ENCODE measurements at regions not wholly inside any gene's neighbourhood (a gene's known extent, or its start where the extent isn't known, plus 50 kb on each side); places are given as distances from the start of the nearest gene placed in this dataset.
A peak's percentile ranks its signal among the peaks of the same experiment; 100 is the strongest.
"Not testable (repeated sequence)": the region's sequence is repeated elsewhere in the genome, so short reads cannot be mapped to it uniquely, and the experiment has no call there.

DNA sequence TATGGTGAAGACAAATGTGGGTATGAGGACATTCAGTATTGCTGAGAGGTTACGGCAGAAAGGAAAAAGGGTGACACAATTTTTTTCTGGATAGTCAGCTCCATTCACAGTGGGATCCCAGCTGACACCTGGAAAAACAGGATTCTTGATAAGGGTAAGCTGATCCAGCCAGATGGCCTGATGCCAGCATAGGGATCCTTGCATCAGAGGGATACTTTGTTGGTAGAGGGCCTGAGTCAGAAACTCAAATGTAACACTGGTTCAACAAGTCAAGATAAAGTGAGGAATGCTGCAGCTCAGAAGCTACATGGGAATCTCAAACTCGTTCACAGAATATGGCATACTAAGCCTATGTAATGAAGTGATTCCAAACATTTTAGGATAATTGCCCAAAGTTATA, 726.7 kb downstream of the C4orf33 start:
- Histone ChIP-seq H3K4me3 (no peak overlapping the region), H3K36me3 (ENCODE audit: insufficient read depth, low read length) (no peaks in the 10 kb centered on the region), H3K9ac (ENCODE audit: insufficient read length) (no peak overlapping the region), H3K27ac (no peak overlapping the region), H3K9me3 (ENCODE audit: low read depth, low read length) (no peaks in the 10 kb centered on the region)
- no peak for DNase-seq (ENCODE audit: low read depth, low spot score)
- no peak for TF ChIP-seq EZH2 (IDR thresholded peaks at IDR 0.05)
- no peak for TF ChIP-seq FOXP2 (optimal IDR thresholded peaks at IDR 0.05; ENCODE audit: control extremely low read depth, extremely low read length, insufficient read depth)
- no peak for TF ChIP-seq POLR2AphosphoS5 (IDR thresholded peaks at IDR 0.05; ENCODE audit: borderline replicate concordance, low read depth, low read length)

DNA sequence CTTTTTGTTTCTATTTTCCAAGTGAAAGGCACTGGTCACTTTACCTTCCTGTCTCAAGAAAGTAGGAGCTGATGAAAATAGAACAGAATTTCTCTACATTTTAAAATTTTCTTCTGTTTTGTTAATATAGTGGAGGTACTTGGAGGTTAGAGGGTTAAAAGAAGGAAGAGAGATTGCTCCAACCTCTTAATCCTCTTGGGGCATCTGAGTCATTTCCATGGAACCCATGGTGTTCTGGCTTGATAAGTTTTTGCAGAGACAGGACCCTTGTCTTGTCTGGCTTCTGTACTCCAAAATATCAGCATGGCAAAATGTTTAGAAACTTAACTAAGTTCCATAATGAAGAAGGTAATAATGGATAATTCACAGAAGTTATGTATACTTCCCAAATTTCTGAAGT, 727.2 kb downstream of the C4orf33 start:
- TF ChIP-seq POLR2AphosphoS5 (IDR thresholded peaks at IDR 0.05; ENCODE audit: borderline replicate concordance, low read depth, low read length) (no peak), FOXP2 (optimal IDR thresholded peaks at IDR 0.05; ENCODE audit: control extremely low read depth, extremely low read length, insufficient read depth) (no peak), EZH2 (IDR thresholded peaks at IDR 0.05) (no peak)

GRCh38 chr4:129829373-129829772, 733.4 kb downstream of the C4orf33 start:
- Histone ChIP-seq H3K27ac (no peak overlapping the region), H3K9me3 (ENCODE audit: low read depth, low read length) (no peaks in the 10 kb centered on the region), H3K9ac (ENCODE audit: insufficient read length) (no peak overlapping the region), H3K36me3 (ENCODE audit: insufficient read depth, low read length) (no peaks in the 10 kb centered on the region), H3K4me3 (no peak overlapping the region)
- DNase-seq (ENCODE audit: low read depth, low spot score) = no peak
- TF ChIP-seq EZH2 (IDR thresholded peaks at IDR 0.05) (no peak), FOXP2 (optimal IDR thresholded peaks at IDR 0.05; ENCODE audit: control extremely low read depth, extremely low read length, insufficient read depth) (no peak), POLR2AphosphoS5 (IDR thresholded peaks at IDR 0.05; ENCODE audit: borderline replicate concordance, low read depth, low read length) (no peak)

More for the DNA sequence above, 727.2 kb downstream of the C4orf33 start:
- Histone ChIP-seq H3K27ac (no peak overlapping the region), H3K36me3 (ENCODE audit: insufficient read depth, low read length) (no peaks in the 10 kb centered on the region), H3K4me3 (no peak overlapping the region), H3K9me3 (ENCODE audit: low read depth, low read length) (no peaks in the 10 kb centered on the region), H3K9ac (ENCODE audit: insufficient read length) (no peak overlapping the region)
- no peak for DNase-seq (ENCODE audit: low read depth, low spot score)

DNA sequence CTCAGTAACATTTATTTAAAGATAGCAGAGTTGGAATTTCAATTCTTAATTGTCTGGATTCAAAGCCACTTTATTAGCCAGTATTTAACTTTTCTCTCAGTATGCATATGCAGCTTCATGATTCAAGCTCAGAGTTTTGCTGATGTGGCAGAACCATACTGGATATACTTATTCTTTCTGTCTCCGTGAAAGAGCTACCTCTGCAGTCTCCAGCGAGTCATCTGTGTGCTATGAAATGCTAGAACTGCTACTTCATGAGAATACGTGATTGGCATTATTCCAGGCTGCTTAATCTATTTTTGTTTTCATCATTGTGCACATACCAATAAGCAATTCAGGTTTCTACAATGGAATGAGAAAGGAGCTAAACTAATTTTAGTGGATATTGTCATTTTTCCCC, 743.7 kb downstream of the C4orf33 start:
- Histone ChIP-seq H3K36me3 (ENCODE audit: insufficient read depth, low read length) (no peaks in the 10 kb centered on the region), H3K9me3 (ENCODE audit: low read depth, low read length) (no peaks in the 10 kb centered on the region), H3K9ac (ENCODE audit: insufficient read length) (no peak overlapping the region), H3K4me3 (no peak overlapping the region), H3K27ac (no peak overlapping the region)
- peak; percentile 12 for DNase-seq (ENCODE audit: low read depth, low spot score)
- TF ChIP-seq EZH2 (IDR thresholded peaks at IDR 0.05) (no peak), FOXP2 (optimal IDR thresholded peaks at IDR 0.05; ENCODE audit: control extremely low read depth, extremely low read length, insufficient read depth) (no peak), POLR2AphosphoS5 (IDR thresholded peaks at IDR 0.05; ENCODE audit: borderline replicate concordance, low read depth, low read length) (no peak)

GRCh38 chr4:129842096-129842495, 746.1 kb downstream of the C4orf33 start:
- no peak for TF ChIP-seq FOXP2 (optimal IDR thresholded peaks at IDR 0.05; ENCODE audit: control extremely low read depth, extremely low read length, insufficient read depth)
- no peak for TF ChIP-seq POLR2AphosphoS5 (IDR thresholded peaks at IDR 0.05; ENCODE audit: borderline replicate concordance, low read depth, low read length)
- TF ChIP-seq EZH2 (IDR thresholded peaks at IDR 0.05) = no peak
- no peak for DNase-seq (ENCODE audit: low read depth, low spot score)
- H3K9ac ChIP-seq (ENCODE audit: insufficient read length) = no peak overlapping the region
- no peaks in the 10 kb centered on the region for H3K36me3 ChIP-seq (ENCODE audit: insufficient read depth, low read length)
- no peak overlapping the region for H3K27ac ChIP-seq
- no peak overlapping the region for H3K4me3 ChIP-seq
- no peaks in the 10 kb centered on the region for H3K9me3 ChIP-seq (ENCODE audit: low read depth, low read length)

DNA sequence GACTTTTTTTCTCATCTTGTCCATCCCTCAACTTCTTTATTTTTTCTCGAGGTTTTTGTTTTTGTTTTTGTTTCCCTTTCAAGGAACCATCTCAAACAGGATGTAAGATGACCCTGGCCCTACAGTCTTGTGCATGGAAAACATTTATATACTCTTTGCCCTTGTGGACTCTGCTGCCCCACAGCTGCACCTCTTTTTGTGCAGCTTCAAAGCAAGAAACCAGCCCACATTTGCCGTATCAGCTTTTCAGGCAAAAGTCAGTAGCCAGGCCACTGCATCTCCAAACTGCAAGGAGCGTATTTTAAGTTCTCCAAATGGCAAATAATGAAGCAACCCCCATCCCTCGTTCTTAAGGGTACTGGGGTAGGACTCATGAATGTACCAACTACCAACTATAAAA, 756.5 kb downstream of the C4orf33 start:
- no peak for DNase-seq (ENCODE audit: low read depth, low spot score)
- H3K27ac ChIP-seq = no peak overlapping the region
- H3K36me3 ChIP-seq (ENCODE audit: insufficient read depth, low read length) = no peaks in the 10 kb centered on the region
- H3K9ac ChIP-seq (ENCODE audit: insufficient read length) = no peak overlapping the region
- H3K9me3 ChIP-seq (ENCODE audit: low read depth, low read length) = no peaks in the 10 kb centered on the region
- no peak for TF ChIP-seq EZH2 (IDR thresholded peaks at IDR 0.05)
- TF ChIP-seq POLR2AphosphoS5 (IDR thresholded peaks at IDR 0.05; ENCODE audit: borderline replicate concordance, low read depth, low read length) = no peak
- no peak for TF ChIP-seq FOXP2 (optimal IDR thresholded peaks at IDR 0.05; ENCODE audit: control extremely low read depth, extremely low read length, insufficient read depth)
- no peak overlapping the region for H3K4me3 ChIP-seq

GRCh38 chr4:129853685-129854467, 757.9 kb downstream of the C4orf33 start:
- not testable (repeated sequence) for H3K27ac ChIP-seq; H3K4me3 ChIP-seq; H3K9ac ChIP-seq (ENCODE audit: insufficient read length); H3K9me3 ChIP-seq (ENCODE audit: low read depth, low read length); DNase-seq (ENCODE audit: low read depth, low spot score); H3K36me3 ChIP-seq (ENCODE audit: insufficient read depth, low read length)

- no peak for TF ChIP-seq FOXP2 (optimal IDR thresholded peaks at IDR 0.05; ENCODE audit: control extremely low read depth, extremely low read length, insufficient read depth)
- no peak for TF ChIP-seq EZH2 (IDR thresholded peaks at IDR 0.05)
- TF ChIP-seq POLR2AphosphoS5 (IDR thresholded peaks at IDR 0.05; ENCODE audit: borderline replicate concordance, low read depth, low read length) = no peak
- Histone ChIP-seq H3K36me3 (ENCODE audit: insufficient read depth, low read length) (no peaks in the 10 kb centered on the region), H3K4me3 (no peak overlapping the region), H3K27ac (no peak overlapping the region), H3K9ac (ENCODE audit: insufficient read length) (no peak overlapping the region), H3K9me3 (ENCODE audit: low read depth, low read length) (no peaks in the 10 kb centered on the region)
- DNase-seq (ENCODE audit: low read depth, low spot score) = no peak
Measured at GRCh38 chr4:129862461-129862860, 766.5 kb downstream of the C4orf33 start.

DNA sequence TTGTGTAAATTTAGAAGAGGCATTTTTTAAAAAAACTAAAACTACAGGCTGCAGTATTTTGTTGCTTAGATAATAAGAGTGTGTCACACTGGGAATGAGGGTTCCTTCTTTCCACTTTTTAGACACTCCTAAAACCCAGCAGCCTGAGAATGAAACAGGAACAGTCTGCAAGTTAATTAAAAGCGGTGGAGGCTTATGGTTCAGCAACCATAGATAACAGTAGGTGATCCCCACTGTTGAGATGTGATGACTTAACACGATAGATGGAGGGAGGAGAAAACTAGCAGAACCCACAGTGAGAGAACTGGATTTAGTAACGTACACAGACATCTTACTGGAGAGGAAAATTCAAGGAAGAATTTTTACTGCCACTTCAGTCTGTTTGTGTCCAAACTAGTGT, 767.3 kb downstream of the C4orf33 start:
- TF ChIP-seq POLR2AphosphoS5 (IDR thresholded peaks at IDR 0.05; ENCODE audit: borderline replicate concordance, low read depth, low read length) (no peak), FOXP2 (optimal IDR thresholded peaks at IDR 0.05; ENCODE audit: control extremely low read depth, extremely low read length, insufficient read depth) (no peak), EZH2 (IDR thresholded peaks at IDR 0.05) (no peak)
- Histone ChIP-seq H3K4me3 (no peak overlapping the region), H3K27ac (no peak overlapping the region), H3K36me3 (ENCODE audit: insufficient read depth, low read length) (no peaks in the 10 kb centered on the region), H3K9ac (ENCODE audit: insufficient read length) (no peak overlapping the region), H3K9me3 (ENCODE audit: low read depth, low read length) (no peaks in the 10 kb centered on the region)
- DNase-seq (ENCODE audit: low read depth, low spot score) = no peak

Measured in SK-N-MC (cell line).